HCT116 (cell line): ENCODE measurements at regions not wholly inside any gene's neighbourhood (a gene's known extent, or its start where the extent isn't known, plus 50 kb on each side); places are given as distances from the start of the nearest gene placed in this dataset.

Experiments used
- ATAC-seq: fragments of 200-7000 bp; cut with Tn5 transposase; 2 replicates; pipeline ENCODE4 v1.9.1; 2020; ENCODE audit warnings: mild to moderate bottlenecking, moderate library complexity
- BruUV-seq: library from RNA; stranded (reverse); fragments of 400-500 nt; replicated peaks from 2 replicates; lab custom pipeline; 2021; lab: Mats Ljungman, UMichigan
- CTCF ChIA-PET: fragments of 300-600 bp; sonication (Branson Sonifier 250); formaldehyde crosslinking; loops from one replicate; lab custom pipeline; 2021; ENCODE audit warnings: antibody characterized with exemption; lab: Charles Lee
- POLR2A ChIA-PET: fragments of 300-600, 350-600 bp; sonication (Branson Sonifier 250); formaldehyde crosslinking; loops from one replicate; lab custom pipeline; 2021; ENCODE audit warnings: antibody characterized with exemption; lab: Charles Lee
- RAD21 ChIA-PET, 2 experiments: fragments of 300-600 bp; sonication (Branson Sonifier 250); formaldehyde crosslinking; loops; one replicate each; lab custom pipeline; 2023; ENCODE audit warnings: low total read pairs in 2 of 2; ENCODE audit not compliant: uncharacterized antibody in 2 of 2, unreplicated experiment in 2 of 2, low non-redundant PET in 1 of 2; lab: Charles Lee
- DNase-seq: peaks from one replicate; pipeline ENCODE4 v3.0.0-alpha.2; 2010; ENCODE audit warnings: low read depth, low spot score
- H2AFZ ChIP-seq: fragments of 200-600 bp; shearing (Covaris generic), sonication (generic); 2 replicates; pipeline ENCODE4 v1.6.1; 2017; ENCODE audit warnings: low read depth, mixed run types, mixed read lengths, antibody characterized with exemption, low read length; ENCODE audit not compliant: poor library complexity, severe bottlenecking
- H3K27ac ChIP-seq: 2 replicates; pipeline ENCODE4 v1.5.1; 2012; ENCODE audit warnings: low read depth, low read length
- H3K27me3 ChIP-seq: fragments of 200-600 bp; sonication (generic); 2 replicates; pipeline ENCODE4 v1.6.1; 2016; ENCODE audit warnings: mixed run types, low read length, mixed read lengths; ENCODE audit not compliant: insufficient read depth
- H3K36me3 ChIP-seq, 2 experiments: fragments of 200-500 bp in 1 of 2; fragments of 200-600 bp in 1 of 2; sonication (Bioruptor generic) in 1 of 2; sonication (generic) in 1 of 2; 2 replicates each; pipeline versions ENCODE4 v1.5.1 to v1.6.1; 2014 to 2016; ENCODE audit warnings: low read length in 2 of 2, inconsistent platforms in 1 of 2, mixed read lengths in 1 of 2, mixed run types in 1 of 2; ENCODE audit not compliant: insufficient read depth in 2 of 2, control insufficient read depth in 1 of 2
- H3K4me1 ChIP-seq, 2 experiments: fragments of 200-600 bp in 1 of 2; sonication (generic) in 1 of 2; 2 replicates each; pipeline versions ENCODE4 v1.5.1 to v1.6.1; 2012 to 2017; ENCODE audit warnings: low read length in 2 of 2, inconsistent platforms in 1 of 2, mild to moderate bottlenecking in 1 of 2, mixed read lengths in 1 of 2, mixed run types in 1 of 2, moderate library complexity in 1 of 2; ENCODE audit not compliant: insufficient read depth in 2 of 2, control insufficient read depth in 1 of 2
- H3K4me2 ChIP-seq: fragments of 200-600 bp; sonication (generic); 2 replicates; pipeline ENCODE4 v1.6.1; 2017; ENCODE audit warnings: mixed run types, low read length, mixed read lengths
- H3K4me3 ChIP-seq, 2 experiments: fragments of 200-600 bp in 1 of 2; sonication (generic) in 1 of 2; replicated peaks in 1 of 2; 2 replicates each; pipeline ENCODE4 v1.5.1; 2011 to 2016; ENCODE audit warnings: low read length in 2 of 2, control low read depth in 1 of 2, low read depth in 1 of 2, mild to moderate bottlenecking in 1 of 2, mixed read lengths in 1 of 2, mixed run types in 1 of 2
- H3K79me2 ChIP-seq: fragments of 200-600 bp; sonication (generic); 2 replicates; pipeline ENCODE4 v1.6.1; 2017; ENCODE audit warnings: mild to moderate bottlenecking, mixed run types, low read length, moderate library complexity, mixed read lengths; ENCODE audit not compliant: insufficient read depth
- H3K9ac ChIP-seq: fragments of 200-600 bp; sonication (generic); 2 replicates; pipeline ENCODE4 v1.6.1; 2016; ENCODE audit warnings: low read length, mixed read lengths
- H3K9me2 ChIP-seq: fragments of 200-600 bp; sonication (generic), shearing (Covaris generic); 2 replicates; pipeline ENCODE4 v1.6.1; 2017; ENCODE audit warnings: mixed run types, mild to moderate bottlenecking, moderate library complexity; ENCODE audit not compliant: insufficient read depth
- H3K9me3 ChIP-seq, 2 experiments: fragments of 200-500 bp in 1 of 2; fragments of 200-600 bp in 1 of 2; sonication (Bioruptor generic) in 1 of 2; sonication (generic) in 1 of 2; 2 replicates each; pipeline ENCODE4 v1.6.1; 2014 to 2017; ENCODE audit warnings: low read length in 2 of 2, mixed read lengths in 2 of 2, inconsistent platforms in 1 of 2, low read depth in 1 of 2, mild to moderate bottlenecking in 1 of 2, mixed run types in 1 of 2, moderate library complexity in 1 of 2; ENCODE audit not compliant: control insufficient read depth in 1 of 2, insufficient read depth in 1 of 2
- H4K20me1 ChIP-seq: fragments of 200-600 bp; sonication (generic), shearing (Covaris generic); 2 replicates; pipeline ENCODE4 v1.6.1; 2017; ENCODE audit warnings: mixed run types, mild to moderate bottlenecking, moderate library complexity; ENCODE audit not compliant: insufficient read depth
- CBX3 ChIP-seq: IDR thresholded peaks from 2 replicates; pipeline ENCODE4 v1.6.1; 2012; ENCODE audit warnings: low read depth
- CEBPB ChIP-seq: IDR thresholded peaks from 2 replicates; pipeline ENCODE4 v1.6.1; 2012; ENCODE audit warnings: low read depth
- EZH2 ChIP-seq: fragments of 200-600 bp; sonication (generic); IDR thresholded peaks from 2 replicates; pipeline ENCODE4 v1.6.1; 2017; ENCODE audit warnings: antibody characterized with exemption, mixed run types
- JUND ChIP-seq: IDR thresholded peaks from 2 replicates; pipeline ENCODE4 v1.6.1; 2012
- RAD21 ChIP-seq: IDR thresholded peaks from 2 replicates; pipeline ENCODE4 v1.6.1; 2012; ENCODE audit warnings: low read depth, mild to moderate bottlenecking
- SP1 ChIP-seq: IDR thresholded peaks from 2 replicates; pipeline ENCODE4 v1.6.1; 2012; ENCODE audit warnings: low read depth
- SRF ChIP-seq: IDR thresholded peaks from 2 replicates; pipeline ENCODE4 v1.6.1; 2012; ENCODE audit warnings: low read depth
- TCF7L2 ChIP-seq: IDR thresholded peaks from 2 replicates; pipeline ENCODE4 v1.7.0; 2011; ENCODE audit warnings: borderline replicate concordance, inconsistent platforms; ENCODE audit not compliant: insufficient read depth, insufficient read length; ENCODE audit errors: extremely low read depth
- YY1 ChIP-seq: IDR thresholded peaks from 2 replicates; pipeline ENCODE4 v1.6.1; 2011; ENCODE audit warnings: low read length, low read depth, moderate library complexity, mild to moderate bottlenecking; ENCODE audit not compliant: insufficient replicate concordance; ENCODE audit errors: extremely low read depth
- ZNF274 ChIP-seq: fragments of 200-500 bp; sonication (Bioruptor generic); IDR thresholded peaks from 2 replicates; pipeline ENCODE4 v1.6.1; 2014; ENCODE audit warnings: mild to moderate bottlenecking, low read depth, low read length, inconsistent platforms
- intact Hi-C: fragments of 100-400 bp; cut with micrococcal nuclease; formaldehyde crosslinking; loops from 2 replicates; pipeline ENCODE4 v1.10.0; 2022
- TF ChIP-seq, protein P1 (sequence below): IDR thresholded peaks from 2 replicates; pipeline ENCODE4 v1.6.1; 2012
- TF ChIP-seq, protein P2 (sequence below): IDR thresholded peaks from 2 replicates; pipeline ENCODE4 v1.6.1; 2012; ENCODE audit warnings: low read depth

DNA sequence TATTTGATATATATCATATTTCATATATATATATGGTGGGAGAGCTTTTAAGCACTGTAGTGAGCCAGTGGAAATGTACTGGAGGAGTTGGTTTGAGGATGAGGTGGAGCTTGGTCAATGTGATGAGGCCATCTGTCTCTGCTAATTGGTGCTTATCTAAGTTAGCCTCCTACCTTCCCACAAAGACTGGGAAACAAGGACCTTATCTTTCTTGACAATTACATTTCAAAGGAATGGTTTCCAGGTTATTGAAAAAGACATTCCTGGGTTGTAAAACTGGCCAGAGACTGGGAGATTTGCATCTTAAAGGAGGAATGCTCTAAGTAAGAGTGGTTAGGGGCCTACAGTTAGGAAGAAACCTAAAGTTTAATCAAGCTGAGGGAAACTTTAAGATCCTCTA, 212.8 kb upstream of the SYT1 start:
- Histone ChIP-seq H3K27me3 (no peaks in the 10 kb centered on the region), H3K4me3 (no peak overlapping the region), H3K9me2 (no peaks in the 10 kb centered on the region), H3K4me2 (no peak overlapping the region), H4K20me1 (no peaks in the 10 kb centered on the region), H3K9ac (no peak overlapping the region), H3K36me3 (no peaks in the 10 kb centered on the region), H3K79me2 (no peaks in the 10 kb centered on the region), H3K4me1 (no peaks in the 10 kb centered on the region), H3K27ac (no peak overlapping the region)
- CTCF ChIA-PET = no interaction called here
- POLR2A ChIA-PET = no interaction called here
- DNase-seq = no peak
- RAD21 ChIA-PET = no interaction called here
- intact Hi-C loops = no loop called here
- TF ChIP-seq CEBPB (no peak), SRF (no peak), CBX3 (no peak), JUND (no peak), YY1 (no peak), TCF7L2 (no peak), EZH2 (no peak), ZNF274 (no peak), RAD21 (no peak), SP1 (no peak)
- TF ChIP-seq, protein P1, sequence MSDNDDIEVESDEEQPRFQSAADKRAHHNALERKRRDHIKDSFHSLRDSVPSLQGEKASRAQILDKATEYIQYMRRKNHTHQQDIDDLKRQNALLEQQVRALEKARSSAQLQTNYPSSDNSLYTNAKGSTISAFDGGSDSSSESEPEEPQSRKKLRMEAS = no peak
- TF ChIP-seq, protein P2, sequence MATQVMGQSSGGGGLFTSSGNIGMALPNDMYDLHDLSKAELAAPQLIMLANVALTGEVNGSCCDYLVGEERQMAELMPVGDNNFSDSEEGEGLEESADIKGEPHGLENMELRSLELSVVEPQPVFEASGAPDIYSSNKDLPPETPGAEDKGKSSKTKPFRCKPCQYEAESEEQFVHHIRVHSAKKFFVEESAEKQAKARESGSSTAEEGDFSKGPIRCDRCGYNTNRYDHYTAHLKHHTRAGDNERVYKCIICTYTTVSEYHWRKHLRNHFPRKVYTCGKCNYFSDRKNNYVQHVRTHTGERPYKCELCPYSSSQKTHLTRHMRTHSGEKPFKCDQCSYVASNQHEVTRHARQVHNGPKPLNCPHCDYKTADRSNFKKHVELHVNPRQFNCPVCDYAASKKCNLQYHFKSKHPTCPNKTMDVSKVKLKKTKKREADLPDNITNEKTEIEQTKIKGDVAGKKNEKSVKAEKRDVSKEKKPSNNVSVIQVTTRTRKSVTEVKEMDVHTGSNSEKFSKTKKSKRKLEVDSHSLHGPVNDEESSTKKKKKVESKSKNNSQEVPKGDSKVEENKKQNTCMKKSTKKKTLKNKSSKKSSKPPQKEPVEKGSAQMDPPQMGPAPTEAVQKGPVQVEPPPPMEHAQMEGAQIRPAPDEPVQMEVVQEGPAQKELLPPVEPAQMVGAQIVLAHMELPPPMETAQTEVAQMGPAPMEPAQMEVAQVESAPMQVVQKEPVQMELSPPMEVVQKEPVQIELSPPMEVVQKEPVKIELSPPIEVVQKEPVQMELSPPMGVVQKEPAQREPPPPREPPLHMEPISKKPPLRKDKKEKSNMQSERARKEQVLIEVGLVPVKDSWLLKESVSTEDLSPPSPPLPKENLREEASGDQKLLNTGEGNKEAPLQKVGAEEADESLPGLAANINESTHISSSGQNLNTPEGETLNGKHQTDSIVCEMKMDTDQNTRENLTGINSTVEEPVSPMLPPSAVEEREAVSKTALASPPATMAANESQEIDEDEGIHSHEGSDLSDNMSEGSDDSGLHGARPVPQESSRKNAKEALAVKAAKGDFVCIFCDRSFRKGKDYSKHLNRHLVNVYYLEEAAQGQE = no peak
- TF ChIP-seq, all 23 proteins: peak for 0
- ATAC-seq = no peak
- Histone ChIP-seq H3K9me3 (no peaks in the 10 kb centered on the region), H2AFZ (no peak overlapping the region)
- BruUV-seq = no TSS peak
